ENCODE measurements at regions not wholly inside any gene's neighbourhood (a gene's known extent, or its start where the extent isn't known, plus 50 kb on each side); places are given as distances from the start of the nearest gene placed in this dataset.

- Histone ChIP-seq H3K36me3 (no peaks in the 10 kb centered on the region), H3K27ac (no peak overlapping the region), H3K9me3 (no peaks in the 10 kb centered on the region), H3K4me1 (no peaks in the 10 kb centered on the region), H3K4me3 (no peak overlapping the region), H3K27me3 (replicated peaks in 1 of 7) (no peaks in the 10 kb centered on the region)
- no peak for DNase-seq
- TF ChIP-seq, protein P1, sequence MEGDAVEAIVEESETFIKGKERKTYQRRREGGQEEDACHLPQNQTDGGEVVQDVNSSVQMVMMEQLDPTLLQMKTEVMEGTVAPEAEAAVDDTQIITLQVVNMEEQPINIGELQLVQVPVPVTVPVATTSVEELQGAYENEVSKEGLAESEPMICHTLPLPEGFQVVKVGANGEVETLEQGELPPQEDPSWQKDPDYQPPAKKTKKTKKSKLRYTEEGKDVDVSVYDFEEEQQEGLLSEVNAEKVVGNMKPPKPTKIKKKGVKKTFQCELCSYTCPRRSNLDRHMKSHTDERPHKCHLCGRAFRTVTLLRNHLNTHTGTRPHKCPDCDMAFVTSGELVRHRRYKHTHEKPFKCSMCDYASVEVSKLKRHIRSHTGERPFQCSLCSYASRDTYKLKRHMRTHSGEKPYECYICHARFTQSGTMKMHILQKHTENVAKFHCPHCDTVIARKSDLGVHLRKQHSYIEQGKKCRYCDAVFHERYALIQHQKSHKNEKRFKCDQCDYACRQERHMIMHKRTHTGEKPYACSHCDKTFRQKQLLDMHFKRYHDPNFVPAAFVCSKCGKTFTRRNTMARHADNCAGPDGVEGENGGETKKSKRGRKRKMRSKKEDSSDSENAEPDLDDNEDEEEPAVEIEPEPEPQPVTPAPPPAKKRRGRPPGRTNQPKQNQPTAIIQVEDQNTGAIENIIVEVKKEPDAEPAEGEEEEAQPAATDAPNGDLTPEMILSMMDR (IDR thresholded peaks at IDR 0.05 in 8 of 11, conservative IDR thresholded peaks at IDR 0.05 in 3 of 11): no peak
- TF ChIP-seq POLR2AphosphoS5 (IDR thresholded peaks at IDR 0.05) (no peak), POLR2A (IDR thresholded peaks at IDR 0.05) (no peak)
- intact Hi-C loops (cut with DNase I; ENCODE audit: low total_unique reads): no loop called here
- 83 to 90% (median 87%) methylated on average over 7 of the region's 7 CpGs for WGBS, 5 donors
These were observed 127.7 kb downstream of the ADAMTS15 start for GRCh38 chr11:130576146-130576545.

GRCh38 chr11:130578738-130579368 is 130.4 kb downstream of the ADAMTS15 start:
- DNase-seq: no peak
- TF ChIP-seq, protein P1 (IDR thresholded peaks at IDR 0.05 in 8 of 11, conservative IDR thresholded peaks at IDR 0.05 in 3 of 11): no peak
- TF ChIP-seq POLR2A (IDR thresholded peaks at IDR 0.05) (no peak), POLR2AphosphoS5 (IDR thresholded peaks at IDR 0.05) (no peak)
- Histone ChIP-seq H3K9me3 (no peaks in the 10 kb centered on the region), H3K4me3 (no peak overlapping the region), H3K27ac (no peak overlapping the region), H3K4me1 (no peaks in the 10 kb centered on the region), H3K27me3 (replicated peaks in 1 of 7) (no peaks in the 10 kb centered on the region), H3K36me3 (no peaks in the 10 kb centered on the region)
- intact Hi-C loops (cut with DNase I; ENCODE audit: low total_unique reads): no loop called here
- WGBS, 5 donors: 75 to 84% (median 80%) methylated on average over 8 of the region's 8 CpGs

- TF ChIP-seq POLR2A (IDR thresholded peaks at IDR 0.05): no peak
- TF ChIP-seq POLR2AphosphoS5 (IDR thresholded peaks at IDR 0.05): no peak
- TF ChIP-seq, protein P1 (IDR thresholded peaks at IDR 0.05 in 8 of 11, conservative IDR thresholded peaks at IDR 0.05 in 3 of 11): no peak
- H3K9me3 ChIP-seq: no peaks in the 10 kb centered on the region
- 36 to 64% (median 44%) methylated on average over 4 of the region's 4 CpGs for WGBS, 5 donors
- peak overlapping the region in 2 of 8 donors; percentile 20 to 32 for H3K27ac ChIP-seq
- H3K4me3 ChIP-seq: no peak overlapping the region
- H3K4me1 ChIP-seq: no peaks in the 10 kb centered on the region
- no peak for DNase-seq
- no peaks in the 10 kb centered on the region for H3K27me3 ChIP-seq (replicated peaks in 1 of 7)
- no peaks in the 10 kb centered on the region for H3K36me3 ChIP-seq
- intact Hi-C loops (cut with DNase I; ENCODE audit: low total_unique reads): no loop called here
These were observed 131.9 kb downstream of the ADAMTS15 start for GRCh38 chr11:130580372-130580771.

DNA sequence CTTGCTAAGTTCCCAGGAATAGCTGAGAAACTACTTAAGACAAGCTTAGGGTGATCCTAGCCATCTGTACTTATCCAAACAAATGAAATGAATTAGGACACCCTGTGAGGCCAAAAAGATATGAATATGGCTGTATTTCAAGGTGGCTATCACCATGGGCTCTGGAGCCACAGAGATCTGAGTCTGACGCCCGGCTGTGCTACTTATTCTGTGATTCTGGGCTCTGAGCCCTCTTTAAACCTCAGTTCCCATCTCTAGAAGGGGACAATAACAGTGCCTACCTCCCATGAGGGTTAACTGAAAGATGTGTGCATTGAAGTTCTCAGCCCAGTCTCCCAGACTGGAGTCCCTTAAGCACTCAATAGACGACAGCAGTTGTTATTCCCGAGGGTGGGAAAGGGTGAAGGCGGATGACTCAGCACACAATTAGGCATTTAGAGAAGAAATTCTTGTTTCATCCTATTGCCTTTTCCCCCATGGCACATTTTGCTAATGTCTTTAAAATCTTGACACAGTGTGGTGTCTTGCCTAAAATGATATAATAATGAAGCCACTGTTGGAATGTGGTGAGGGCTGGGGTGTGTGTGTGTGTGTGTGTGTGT is 132.5 kb downstream of the ADAMTS15 start:
- WGBS, 5 donors: 71 to 89% (median 78%) methylated on average over 5 of the region's 5 CpGs
- DNase-seq: no peak
- Histone ChIP-seq H3K27me3 (replicated peaks in 1 of 7) (no peaks in the 10 kb centered on the region), H3K4me3 (no peak overlapping the region), H3K9me3 (no peaks in the 10 kb centered on the region), H3K4me1 (no peaks in the 10 kb centered on the region), H3K27ac (peak overlapping the region in 4 of 8 donors; percentile 8 to 32 (median 21)), H3K36me3 (no peaks in the 10 kb centered on the region)
- TF ChIP-seq POLR2AphosphoS5 (IDR thresholded peaks at IDR 0.05) (no peak), POLR2A (IDR thresholded peaks at IDR 0.05) (no peak)
- TF ChIP-seq, protein P1 (IDR thresholded peaks at IDR 0.05 in 8 of 11, conservative IDR thresholded peaks at IDR 0.05 in 3 of 11): no peak
- intact Hi-C loops (cut with DNase I; ENCODE audit: low total_unique reads): no loop called here

All from spleen (tissue), 11 donors.